GM18499 (cell line): ENCODE measurements at regions not wholly inside any gene's neighbourhood (a gene's known extent, or its start where the extent isn't known, plus 50 kb on each side); places are given as distances from the start of the nearest gene placed in this dataset.

Source experiments
- ATAC-seq: cut with Tn5 transposase; IDR thresholded peaks from one replicate; pipeline ENCODE4 v1.9.1; 2021; ENCODE audit warnings: moderate number of reproducible peaks; ENCODE audit not compliant: insufficient read depth, unreplicated experiment

GRCh38 chr4:159606835-159607234 is 504.0 kb downstream of the RAPGEF2 start:
- no peak for ATAC-seq

DNA sequence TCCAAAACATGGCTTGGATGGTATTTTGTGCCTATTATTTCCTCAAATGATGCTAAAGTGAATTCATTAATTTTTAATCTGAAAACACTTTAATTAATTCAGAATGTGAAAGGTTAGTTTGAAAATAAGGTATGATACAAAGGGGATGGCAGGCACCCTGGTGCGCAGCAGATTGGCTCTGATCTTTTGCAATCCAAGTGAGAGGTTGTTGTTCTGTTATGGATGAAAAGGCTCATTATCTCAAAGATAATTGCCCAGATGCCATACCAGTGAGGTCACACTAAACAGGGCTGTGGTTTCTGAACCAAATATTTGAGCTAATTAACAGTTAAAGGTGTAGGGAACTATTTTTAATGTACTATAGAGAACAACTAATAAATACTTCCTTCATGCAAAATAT is 504.9 kb downstream of the RAPGEF2 start:
- ATAC-seq: no peak

DNA sequence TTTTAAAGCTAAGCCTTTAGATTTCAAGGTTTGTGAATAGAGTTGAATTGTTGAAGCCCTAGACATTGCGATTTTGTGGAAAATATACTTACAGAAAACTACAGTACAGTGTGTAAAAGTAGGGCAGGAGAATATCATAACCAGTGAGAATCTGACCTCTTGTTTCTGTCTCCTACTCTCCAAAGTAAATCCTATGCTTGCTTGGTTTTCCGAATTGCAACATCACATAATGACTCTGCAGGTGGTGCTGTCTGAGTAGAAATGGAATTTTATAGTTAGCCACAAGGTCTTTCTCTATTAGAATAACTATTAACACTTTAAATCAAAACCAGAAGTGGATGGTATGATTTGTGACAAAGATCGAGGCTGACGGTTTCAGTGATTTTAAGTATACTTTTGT is 505.6 kb downstream of the RAPGEF2 start:
- no peak for ATAC-seq

- ATAC-seq: no peak
Observed at GRCh38 chr4:159632031-159632430, 529.2 kb downstream of the RAPGEF2 start.

GRCh38 chr4:159639671-159640323 is 536.9 kb downstream of the RAPGEF2 start:
- no peak for ATAC-seq

DNA sequence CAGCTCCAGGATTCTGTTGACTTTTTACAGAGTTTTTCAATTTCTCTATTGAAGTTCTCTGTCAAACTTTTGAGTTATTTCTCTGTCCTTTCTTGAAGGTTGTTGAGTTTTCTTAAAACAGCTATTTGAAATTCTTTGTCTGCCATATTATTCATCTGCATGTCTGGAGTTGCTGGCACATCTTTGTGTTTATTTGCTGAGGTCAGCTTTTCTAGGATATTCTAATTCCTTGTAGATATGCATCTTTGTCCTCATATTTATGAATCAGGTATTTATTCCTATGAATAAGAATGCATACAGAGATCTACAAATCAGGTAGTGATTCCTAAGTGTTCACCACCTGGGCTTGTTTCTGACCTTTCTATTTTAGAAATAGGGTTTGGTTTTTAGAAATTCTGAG is 546.4 kb downstream of the RAPGEF2 start:
- no peak for ATAC-seq

GRCh38 chr4:159652871-159653270 is 550.0 kb downstream of the RAPGEF2 start:
- no peak for ATAC-seq

- no peak for ATAC-seq
Observed at GRCh38 chr4:159655547-159655946, 552.7 kb downstream of the RAPGEF2 start.

DNA sequence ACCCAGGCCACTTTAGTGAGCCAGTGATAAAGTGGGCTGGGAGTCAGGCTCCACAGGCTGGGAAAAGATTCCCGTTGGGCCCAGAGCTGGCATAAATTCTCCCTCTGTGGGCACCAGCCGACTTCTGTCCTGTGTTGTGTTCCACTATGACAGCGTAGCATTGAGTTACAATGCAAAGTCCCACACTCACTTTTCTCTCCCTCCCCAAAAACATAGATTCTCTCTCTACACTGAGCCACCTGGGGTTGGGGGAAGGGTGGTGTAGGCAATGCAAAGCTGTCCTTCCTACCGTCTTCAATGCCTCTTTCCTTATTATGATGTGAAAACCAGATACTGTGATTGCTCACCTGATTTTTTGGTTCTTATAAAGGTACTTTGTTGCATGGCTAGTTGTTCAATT is 566.2 kb downstream of the RAPGEF2 start:
- no peak for ATAC-seq

- ATAC-seq: no peak
Observed at GRCh38 chr4:159673221-159673620, 570.3 kb downstream of the RAPGEF2 start.

DNA sequence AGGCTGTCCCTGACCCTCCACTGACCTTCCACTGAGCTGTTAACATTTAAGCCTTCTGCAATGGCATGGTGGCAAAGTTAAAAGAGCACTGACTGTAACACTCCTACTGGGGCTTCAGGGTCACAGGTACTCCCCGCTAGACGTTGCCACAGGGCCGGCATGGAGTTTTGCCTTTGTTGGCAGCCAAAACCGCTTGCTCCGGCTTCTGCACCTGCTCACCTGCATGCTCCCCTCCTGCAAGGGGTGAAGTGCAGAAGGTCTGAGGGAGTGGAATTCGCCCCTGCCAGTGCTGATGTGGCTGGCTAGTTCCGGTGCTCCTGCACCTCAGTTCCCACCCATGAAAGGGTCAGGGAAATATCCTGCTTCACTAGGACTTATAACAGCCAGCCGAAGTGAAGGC is 571.4 kb downstream of the RAPGEF2 start:
- ATAC-seq: no peak

- ATAC-seq: no peak
Observed at GRCh38 chr4:159677521-159677920, 574.6 kb downstream of the RAPGEF2 start.

DNA sequence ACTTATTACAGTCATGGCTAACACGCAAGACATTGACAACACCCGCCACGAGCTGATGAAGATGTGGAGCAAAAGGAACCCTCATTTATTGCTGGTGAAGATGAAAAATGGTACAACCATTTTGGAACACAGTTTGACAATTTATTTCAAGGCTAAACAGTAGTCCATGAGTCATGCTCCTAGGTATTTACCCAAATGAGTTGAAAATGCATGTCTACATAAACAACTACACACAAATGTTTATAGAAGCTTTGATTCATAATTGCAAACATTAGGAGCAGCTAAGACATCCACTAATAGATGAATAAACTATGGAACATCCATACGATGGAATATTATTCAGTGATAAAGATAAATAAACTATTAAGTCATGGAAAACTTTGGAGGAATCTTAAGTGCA is 580.1 kb downstream of the RAPGEF2 start:
- ATAC-seq: no peak

DNA sequence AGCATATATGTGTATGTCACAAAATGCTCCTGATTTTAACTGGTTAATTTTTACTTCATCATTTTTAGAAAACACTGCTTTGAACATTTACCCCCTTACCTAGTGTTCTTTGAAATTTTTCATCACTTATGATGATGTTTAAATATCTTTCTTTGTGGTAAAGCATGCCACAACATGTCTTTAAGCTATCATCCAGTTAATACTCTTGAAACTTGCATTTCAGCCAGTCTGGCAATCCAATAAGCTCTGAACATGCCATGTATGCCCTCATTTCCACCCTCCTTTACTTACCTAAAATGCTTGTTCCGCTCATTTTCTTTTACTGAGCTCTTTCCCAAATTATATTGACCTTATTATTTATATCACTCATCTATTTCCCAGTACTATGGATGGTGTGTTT is 581.2 kb downstream of the RAPGEF2 start:
- no peak for ATAC-seq

DNA sequence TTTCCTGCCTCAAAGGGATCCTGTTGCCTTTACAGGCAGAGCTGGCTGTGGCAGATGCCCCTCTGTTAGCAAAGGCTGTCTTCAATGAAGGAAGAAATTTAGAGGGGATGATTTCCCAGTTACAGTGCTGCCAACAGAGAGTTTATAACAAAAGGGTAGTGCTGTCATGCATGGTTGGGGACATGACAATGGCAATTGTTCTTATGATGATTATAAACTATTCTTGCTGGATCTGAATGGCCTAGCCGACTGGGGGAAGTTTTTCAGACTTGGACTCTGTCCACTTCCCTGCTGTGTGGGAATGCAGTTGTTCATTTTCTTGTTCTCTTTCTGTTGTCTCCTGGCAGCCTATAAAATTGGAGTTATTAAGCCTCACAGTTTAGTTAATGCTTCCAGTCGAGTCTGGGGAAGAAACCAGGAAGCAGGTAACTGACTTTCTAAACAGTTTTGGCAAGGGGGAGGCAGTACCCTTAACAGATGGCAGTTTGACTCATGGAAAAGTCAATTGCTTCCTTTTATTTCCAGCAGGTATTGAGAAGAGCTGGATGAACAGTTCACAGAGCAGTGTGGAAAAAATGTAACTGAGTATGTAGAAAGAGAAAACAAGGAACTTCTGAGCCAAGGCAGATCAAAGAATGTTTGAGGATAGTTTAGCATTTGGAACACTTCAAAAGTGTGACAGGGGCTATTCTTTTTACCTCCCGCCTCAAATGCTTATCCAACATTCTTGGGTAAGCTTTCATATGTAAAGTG is 582.6 kb downstream of the RAPGEF2 start:
- ATAC-seq: no peak

GRCh38 chr4:159689526-159689925 is 586.6 kb downstream of the RAPGEF2 start:
- ATAC-seq: no peak

DNA sequence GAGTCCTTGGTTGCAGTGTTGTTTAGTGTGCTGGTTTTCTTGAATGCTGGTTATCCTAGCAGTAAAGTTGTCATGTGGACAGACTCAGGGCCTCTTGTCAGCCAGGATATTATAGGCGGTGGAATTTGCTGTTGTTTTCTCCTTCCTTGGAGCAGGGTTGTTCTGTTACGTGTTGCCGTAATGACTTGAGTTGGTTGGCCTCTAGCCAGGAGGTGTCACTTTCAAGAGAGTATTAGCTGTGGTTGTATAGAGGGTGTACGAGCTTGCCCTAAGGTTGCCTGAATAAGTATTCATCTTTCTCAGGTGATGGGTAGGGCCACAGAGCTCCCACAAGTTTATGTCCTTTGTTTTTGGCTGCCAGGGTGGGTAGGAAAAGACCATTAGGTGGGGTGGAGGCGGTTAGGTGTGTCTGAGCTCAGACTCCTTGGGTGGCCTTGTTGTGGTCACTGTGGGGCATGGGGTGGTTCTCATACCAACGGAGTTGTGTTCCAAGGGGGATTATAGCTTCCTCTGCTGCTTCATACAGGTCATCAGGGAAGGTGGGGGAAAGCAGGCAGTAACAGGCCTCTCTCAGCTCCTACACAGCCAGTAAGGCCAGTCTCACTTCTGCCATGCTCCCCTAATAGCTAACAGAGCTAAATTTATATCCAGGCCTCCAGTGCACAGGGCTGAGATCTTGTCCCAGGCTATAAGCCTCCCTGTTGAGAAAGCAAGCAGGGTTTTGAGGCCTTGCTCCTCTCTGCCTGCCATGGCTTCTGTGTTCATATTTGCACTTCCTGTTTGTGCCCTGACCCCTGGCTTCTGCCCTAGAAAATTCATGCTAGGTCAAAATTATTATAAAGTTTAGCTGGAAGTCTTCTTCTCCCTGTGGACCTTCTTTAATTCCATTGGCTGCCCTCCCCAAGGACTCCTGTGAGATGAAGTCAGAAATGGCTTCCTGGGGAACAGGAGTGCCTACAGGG is 594.7 kb downstream of the RAPGEF2 start:
- ATAC-seq: no peak

GRCh38 chr4:159698336-159698735 is 595.5 kb downstream of the RAPGEF2 start:
- ATAC-seq: no peak

GRCh38 chr4:159702200-159702599 is 599.3 kb downstream of the RAPGEF2 start:
- no peak for ATAC-seq

DNA sequence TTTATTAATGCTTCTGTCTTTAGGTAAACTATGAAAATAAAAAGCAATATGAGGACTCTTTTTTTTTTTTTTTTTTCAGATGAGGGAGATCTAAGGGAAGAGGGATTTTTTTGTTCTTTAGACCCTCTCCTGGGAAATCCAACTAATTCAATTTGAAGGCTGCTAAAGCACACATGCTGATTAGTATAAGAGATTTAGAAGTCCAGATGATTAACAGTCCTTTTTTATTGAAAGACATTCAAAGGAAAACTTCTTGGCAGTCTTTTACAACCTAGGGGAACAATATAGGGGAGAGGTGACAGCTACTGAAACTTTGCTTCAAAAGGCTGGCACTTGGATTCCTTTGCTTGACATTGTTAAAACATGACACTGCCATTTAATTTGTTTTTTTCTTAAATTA is 602.5 kb downstream of the RAPGEF2 start:
- no peak for ATAC-seq

DNA sequence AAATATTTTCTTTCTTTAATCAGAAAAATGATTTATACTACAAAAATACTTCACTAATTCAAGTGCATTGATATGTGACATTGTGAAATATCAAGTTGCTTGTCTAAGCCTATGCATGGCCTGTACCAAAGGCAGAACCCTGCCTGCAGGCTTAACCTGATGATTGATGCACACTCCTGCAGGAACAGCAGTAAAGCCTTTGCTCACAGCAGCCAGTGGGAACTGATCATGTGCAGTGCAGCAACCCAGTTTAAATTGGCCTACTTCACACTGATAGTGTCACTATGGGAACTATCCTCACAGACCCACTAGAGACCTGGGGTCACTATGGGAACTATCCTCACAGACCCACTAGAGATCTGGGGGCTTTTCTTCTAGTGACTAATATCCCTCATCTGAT is 603.8 kb downstream of the RAPGEF2 start:
- ATAC-seq: no peak
